ENCODE measurements at regions not wholly inside any gene's neighbourhood (a gene's known extent, or its start where the extent isn't known, plus 50 kb on each side); places are given as distances from the start of the nearest gene placed in this dataset.

DNA sequence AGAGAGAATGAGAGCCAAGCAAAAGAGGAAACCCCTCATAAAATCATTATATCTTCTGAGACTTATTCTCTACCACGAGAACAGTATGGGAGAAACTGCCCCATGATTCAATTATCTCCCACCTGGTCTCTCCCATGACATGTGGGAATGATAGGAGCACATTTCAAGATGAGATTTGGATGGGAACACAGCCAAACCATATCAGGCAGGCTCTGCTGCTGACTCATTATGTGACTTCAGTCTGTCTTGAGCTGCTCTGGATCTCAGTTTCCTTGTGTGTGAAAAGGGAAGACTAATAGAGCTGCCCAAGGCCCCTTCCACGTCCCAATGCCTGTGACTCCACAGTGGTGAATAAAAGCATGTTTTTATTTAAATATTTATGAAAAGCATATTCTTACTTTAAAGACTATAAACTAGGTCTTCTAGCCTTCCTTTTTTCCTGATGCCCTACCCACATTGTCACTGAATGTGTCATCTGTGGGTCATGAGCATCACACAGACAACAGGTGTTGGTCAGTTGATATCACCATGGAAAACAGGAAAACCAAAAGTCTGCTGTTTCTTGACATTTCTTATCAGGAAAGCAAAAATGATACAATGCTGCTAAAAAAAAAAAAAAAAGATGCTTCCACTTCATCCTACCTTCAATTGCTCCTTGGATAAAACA is 96.0 kb upstream of the PPP2R3A start:
- TF ChIP-seq, protein P1, sequence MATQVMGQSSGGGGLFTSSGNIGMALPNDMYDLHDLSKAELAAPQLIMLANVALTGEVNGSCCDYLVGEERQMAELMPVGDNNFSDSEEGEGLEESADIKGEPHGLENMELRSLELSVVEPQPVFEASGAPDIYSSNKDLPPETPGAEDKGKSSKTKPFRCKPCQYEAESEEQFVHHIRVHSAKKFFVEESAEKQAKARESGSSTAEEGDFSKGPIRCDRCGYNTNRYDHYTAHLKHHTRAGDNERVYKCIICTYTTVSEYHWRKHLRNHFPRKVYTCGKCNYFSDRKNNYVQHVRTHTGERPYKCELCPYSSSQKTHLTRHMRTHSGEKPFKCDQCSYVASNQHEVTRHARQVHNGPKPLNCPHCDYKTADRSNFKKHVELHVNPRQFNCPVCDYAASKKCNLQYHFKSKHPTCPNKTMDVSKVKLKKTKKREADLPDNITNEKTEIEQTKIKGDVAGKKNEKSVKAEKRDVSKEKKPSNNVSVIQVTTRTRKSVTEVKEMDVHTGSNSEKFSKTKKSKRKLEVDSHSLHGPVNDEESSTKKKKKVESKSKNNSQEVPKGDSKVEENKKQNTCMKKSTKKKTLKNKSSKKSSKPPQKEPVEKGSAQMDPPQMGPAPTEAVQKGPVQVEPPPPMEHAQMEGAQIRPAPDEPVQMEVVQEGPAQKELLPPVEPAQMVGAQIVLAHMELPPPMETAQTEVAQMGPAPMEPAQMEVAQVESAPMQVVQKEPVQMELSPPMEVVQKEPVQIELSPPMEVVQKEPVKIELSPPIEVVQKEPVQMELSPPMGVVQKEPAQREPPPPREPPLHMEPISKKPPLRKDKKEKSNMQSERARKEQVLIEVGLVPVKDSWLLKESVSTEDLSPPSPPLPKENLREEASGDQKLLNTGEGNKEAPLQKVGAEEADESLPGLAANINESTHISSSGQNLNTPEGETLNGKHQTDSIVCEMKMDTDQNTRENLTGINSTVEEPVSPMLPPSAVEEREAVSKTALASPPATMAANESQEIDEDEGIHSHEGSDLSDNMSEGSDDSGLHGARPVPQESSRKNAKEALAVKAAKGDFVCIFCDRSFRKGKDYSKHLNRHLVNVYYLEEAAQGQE (IDR thresholded peaks at IDR 0.05; ENCODE audit: low read depth): no peak
- no peak for TF ChIP-seq EP300 (IDR thresholded peaks at IDR 0.05; ENCODE audit: borderline replicate concordance)
- TF ChIP-seq EGR1 (IDR thresholded peaks at IDR 0.05): no peak
- no peak for TF ChIP-seq ZBTB7A (IDR thresholded peaks at IDR 0.05; ENCODE audit: low read depth)
- no peak for TF ChIP-seq YY1 (IDR thresholded peaks at IDR 0.05; ENCODE audit: low read depth)
- no peak for TF ChIP-seq CREB1 (IDR thresholded peaks at IDR 0.05; ENCODE audit: low read depth)
- TF ChIP-seq CEBPB (IDR thresholded peaks at IDR 0.05): no peak
- TF ChIP-seq, protein P2, sequence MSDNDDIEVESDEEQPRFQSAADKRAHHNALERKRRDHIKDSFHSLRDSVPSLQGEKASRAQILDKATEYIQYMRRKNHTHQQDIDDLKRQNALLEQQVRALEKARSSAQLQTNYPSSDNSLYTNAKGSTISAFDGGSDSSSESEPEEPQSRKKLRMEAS (IDR thresholded peaks at IDR 0.05): no peak
- TF ChIP-seq RAD21 (IDR thresholded peaks at IDR 0.05; ENCODE audit: low read depth): no peak
- no peak for TF ChIP-seq TCF12 (IDR thresholded peaks at IDR 0.05; ENCODE audit: low read depth)

All from Ishikawa (cell line).